Stimulated activated CD4-positive, alpha-beta T cell treated with anti-CD3 and anti-CD28 coated beads, Interleukin-15, amount 100 ng/mL, for 48 hours (primary cell): ENCODE measurements at regions not wholly inside any gene's neighbourhood (a gene's known extent, or its start where the extent isn't known, plus 50 kb on each side); places are given as distances from the start of the nearest gene placed in this dataset.

Experiments
- DNase-seq, 2 donors: peaks; one replicate each; pipeline ENCODE4 v3.0.0-alpha.2; 2020; ENCODE audit warnings: low read depth in 2 of 2

GRCh38 chr18:41244591-41245037, 710.4 kb upstream of the PIK3C3 start:
- no peak for DNase-seq

GRCh38 chr18:41237317-41237716, 717.7 kb upstream of the PIK3C3 start:
- DNase-seq: no peak

- no peak for DNase-seq
These were observed 723.4 kb upstream of the PIK3C3 start for GRCh38 chr18:41231681-41232080.

GRCh38 chr18:41227993-41228392, 727.0 kb upstream of the PIK3C3 start:
- no peak for DNase-seq

- DNase-seq: no peak
These were observed 728.1 kb upstream of the PIK3C3 start for GRCh38 chr18:41226911-41227310.

GRCh38 chr18:41226186-41226585, 728.8 kb upstream of the PIK3C3 start:
- DNase-seq: no peak

GRCh38 chr18:41216341-41217003, 738.6 kb upstream of the PIK3C3 start:
- no peak for DNase-seq

GRCh38 chr18:41207706-41208105, 747.3 kb upstream of the PIK3C3 start:
- no peak for DNase-seq

GRCh38 chr18:41206341-41206830, 748.6 kb upstream of the PIK3C3 start:
- no peak for DNase-seq

GRCh38 chr18:41199212-41199611, 755.8 kb upstream of the PIK3C3 start:
- no peak for DNase-seq

- DNase-seq: no peak
These were observed 757.1 kb upstream of the PIK3C3 start for GRCh38 chr18:41197967-41198366.

GRCh38 chr18:41170346-41170745, 784.7 kb upstream of the PIK3C3 start:
- no peak for DNase-seq

GRCh38 chr18:41165625-41166024, 789.4 kb upstream of the PIK3C3 start:
- no peak for DNase-seq

- no peak for DNase-seq
These were observed 792.3 kb upstream of the PIK3C3 start for GRCh38 chr18:41162781-41163180.

GRCh38 chr18:41162191-41162590, 792.8 kb upstream of the PIK3C3 start:
- no peak for DNase-seq

GRCh38 chr18:41155910-41156851, 798.9 kb upstream of the PIK3C3 start:
- no peak for DNase-seq

GRCh38 chr18:41155025-41155424, 800.0 kb upstream of the PIK3C3 start:
- DNase-seq: no peak

- DNase-seq: no peak
These were observed 801.2 kb upstream of the PIK3C3 start for GRCh38 chr18:41153871-41154270.

GRCh38 chr18:41150316-41150715, 804.7 kb upstream of the PIK3C3 start:
- DNase-seq: no peak

GRCh38 chr18:41146301-41146700, 808.7 kb upstream of the PIK3C3 start:
- no peak for DNase-seq

GRCh38 chr18:41145516-41145915, 809.5 kb upstream of the PIK3C3 start:
- no peak for DNase-seq

- no peak for DNase-seq
These were observed 810.6 kb upstream of the PIK3C3 start for GRCh38 chr18:41144441-41144840.

GRCh38 chr18:41140506-41140905, 814.5 kb upstream of the PIK3C3 start:
- DNase-seq: no peak
